HG02678 (cell line): ENCODE measurements at regions not wholly inside any gene's neighbourhood (a gene's known extent, or its start where the extent isn't known, plus 50 kb on each side); places are given as distances from the start of the nearest gene placed in this dataset.
"Not testable (repeated sequence)": the region's sequence is repeated elsewhere in the genome, so short reads cannot be mapped to it uniquely, and the experiment has no call there.

Experiments
- ATAC-seq: cut with Tn5 transposase; IDR thresholded peaks from one replicate; pipeline ENCODE4 v1.9.1; 2021; ENCODE audit warnings: mild to moderate bottlenecking, moderate library complexity; ENCODE audit not compliant: unreplicated experiment

DNA sequence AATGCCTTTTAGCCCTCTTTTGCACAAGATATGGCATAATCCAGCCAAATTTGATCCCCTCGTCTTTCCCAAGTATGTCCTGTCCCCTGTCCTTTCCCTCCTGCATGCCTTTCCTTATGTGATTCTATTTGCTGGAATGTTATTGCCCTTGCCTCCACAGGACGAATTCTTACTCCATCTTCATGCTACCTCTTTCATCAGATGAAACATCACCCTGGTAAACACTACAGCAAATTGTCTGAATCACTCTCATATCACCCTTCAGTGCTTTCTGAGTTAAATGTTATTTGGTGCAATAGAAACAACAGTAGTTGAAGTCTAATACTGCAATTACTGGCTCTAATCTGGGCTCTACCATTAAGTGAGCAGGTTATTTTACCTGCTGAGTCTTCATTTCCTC lies 52.2 kb upstream of the FAT1 start:
- ATAC-seq: no peak

- no peak for ATAC-seq
Measured at GRCh38 chr4:186778134-186778533, 54.5 kb upstream of the FAT1 start.

GRCh38 chr4:186780291-186781031 lies 56.8 kb upstream of the FAT1 start:
- ATAC-seq: no peak

GRCh38 chr4:186781032-186781917 lies 57.6 kb upstream of the FAT1 start:
- ATAC-seq: no peak

GRCh38 chr4:186782302-186782701 lies 58.6 kb upstream of the FAT1 start:
- no peak for ATAC-seq

- ATAC-seq: no peak
Measured at GRCh38 chr4:186787536-186787935, 63.9 kb upstream of the FAT1 start.

- no peak for ATAC-seq
Measured at GRCh38 chr4:186789651-186790050, 66.0 kb upstream of the FAT1 start.

DNA sequence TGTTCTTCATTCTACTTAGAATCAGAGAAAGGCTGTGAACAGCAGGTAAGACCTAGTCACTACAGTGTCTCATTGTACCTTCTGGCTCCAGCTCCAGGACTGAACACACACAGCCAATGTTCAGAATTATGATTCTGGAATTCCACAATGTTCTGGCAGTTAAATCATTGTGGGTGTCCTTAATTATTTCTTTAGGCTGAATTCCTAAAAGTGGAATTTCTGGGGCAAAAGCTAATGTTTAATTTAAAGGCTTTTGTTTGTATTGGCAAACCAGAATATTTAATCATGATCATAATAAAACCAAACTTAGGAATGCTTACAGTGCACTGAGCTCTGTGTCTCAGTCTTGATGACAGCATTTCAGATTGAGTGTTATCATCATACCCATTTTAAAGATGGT lies 67.0 kb upstream of the FAT1 start:
- no peak for ATAC-seq

- ATAC-seq: no peak
Measured at GRCh38 chr4:186792728-186793366, 69.2 kb upstream of the FAT1 start.

GRCh38 chr4:186798951-186799659 lies 75.4 kb upstream of the FAT1 start:
- no peak for ATAC-seq

GRCh38 chr4:186805020-186805820 lies 81.6 kb upstream of the FAT1 start:
- ATAC-seq: no peak

DNA sequence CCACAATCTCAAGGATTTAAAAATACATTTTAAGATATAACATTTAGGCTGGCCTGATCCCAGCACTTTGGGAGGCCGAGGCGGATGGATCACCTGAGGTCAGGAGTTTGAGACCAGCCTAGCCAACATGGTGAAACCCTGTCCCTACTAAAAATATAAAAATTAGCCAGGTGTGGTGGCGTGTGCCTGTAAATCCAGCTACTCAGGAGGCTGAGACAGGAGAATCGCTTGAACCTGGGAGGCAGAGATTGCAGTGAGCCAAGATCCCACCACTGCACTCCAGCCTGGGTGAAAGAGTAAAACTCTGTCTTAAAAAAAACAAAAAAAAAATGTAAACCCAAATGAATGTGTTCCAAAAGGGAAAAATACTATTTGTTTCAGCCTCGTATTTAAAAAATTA lies 82.3 kb upstream of the FAT1 start:
- not testable (repeated sequence) for ATAC-seq

- ATAC-seq: no peak
Measured at GRCh38 chr4:186806679-186807421, 83.2 kb upstream of the FAT1 start.

- ATAC-seq: no peak
Measured at GRCh38 chr4:186807808-186808629, 84.4 kb upstream of the FAT1 start.

GRCh38 chr4:186808630-186809018 lies 85.0 kb upstream of the FAT1 start:
- no peak for ATAC-seq

GRCh38 chr4:186809070-186809469 lies 85.4 kb upstream of the FAT1 start:
- ATAC-seq: no peak

DNA sequence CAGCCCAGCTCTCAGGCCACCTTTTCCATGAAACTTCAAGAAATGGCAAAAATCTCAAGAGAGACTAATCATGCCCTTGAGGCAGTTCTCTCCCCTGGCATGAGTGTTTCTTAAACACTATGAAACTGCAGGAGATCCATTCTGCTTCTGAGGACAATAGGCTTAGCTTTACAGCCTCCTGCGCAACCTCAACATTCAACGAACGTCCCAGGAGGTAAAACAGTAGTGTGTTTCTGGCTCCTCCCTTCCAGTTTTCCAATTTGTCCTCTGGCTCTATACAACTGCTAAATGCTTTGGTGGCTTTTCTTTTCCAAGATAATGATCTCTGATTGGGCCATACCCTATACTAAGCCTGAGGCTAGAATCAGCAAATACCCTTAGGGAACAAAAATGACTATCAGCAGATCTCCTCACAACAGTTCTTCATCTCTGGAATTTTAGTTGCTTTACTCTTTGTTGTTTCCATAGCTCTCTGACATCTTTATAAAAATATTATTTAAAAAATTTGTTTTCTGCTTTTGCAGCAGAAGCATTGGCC lies 87.0 kb upstream of the FAT1 start:
- ATAC-seq: no peak

GRCh38 chr4:186812592-186812991 lies 88.9 kb upstream of the FAT1 start:
- no peak for ATAC-seq
